ENCODE measurements at regions not wholly inside any gene's neighbourhood (a gene's known extent, or its start where the extent isn't known, plus 50 kb on each side); places are given as distances from the start of the nearest gene placed in this dataset.

DNA sequence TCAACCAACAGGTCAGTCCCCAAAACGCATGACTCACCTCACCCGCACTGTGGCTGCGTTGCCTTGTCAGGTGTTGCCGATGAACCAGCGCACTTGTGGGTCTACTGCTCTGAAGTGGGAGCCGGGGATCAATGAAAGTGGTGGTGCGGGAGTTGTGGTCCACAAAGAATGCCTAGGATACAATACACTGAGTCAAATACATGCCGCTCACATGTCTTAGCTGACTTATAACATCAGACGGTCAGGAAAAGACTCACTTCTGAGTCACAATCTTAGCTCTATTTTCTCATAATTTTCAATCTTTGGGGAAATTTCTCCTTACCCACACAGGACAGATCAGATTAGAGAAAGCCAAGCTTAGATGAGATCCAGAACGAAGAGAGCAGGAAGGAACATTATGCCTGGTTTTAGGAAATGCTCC is 107.1 kb upstream of the STK17B start (continued):
- TF ChIP-seq SIX5 (IDR thresholded peaks at IDR 0.05; ENCODE audit: borderline replicate concordance in 1 of 2, insufficient read depth in 1 of 2, low read depth in 1 of 2, low read length in 2 of 2) (no peak), ZNF445 (CRISPR knock-in tag; IDR thresholded peaks at IDR 0.05; ENCODE audit: low read depth) (no peak), ETS2 (tag; IDR thresholded peaks at IDR 0.05; ENCODE audit: borderline replicate concordance, poor library complexity, severe bottlenecking) (no peak)
- TF ChIP-seq, protein P1, sequence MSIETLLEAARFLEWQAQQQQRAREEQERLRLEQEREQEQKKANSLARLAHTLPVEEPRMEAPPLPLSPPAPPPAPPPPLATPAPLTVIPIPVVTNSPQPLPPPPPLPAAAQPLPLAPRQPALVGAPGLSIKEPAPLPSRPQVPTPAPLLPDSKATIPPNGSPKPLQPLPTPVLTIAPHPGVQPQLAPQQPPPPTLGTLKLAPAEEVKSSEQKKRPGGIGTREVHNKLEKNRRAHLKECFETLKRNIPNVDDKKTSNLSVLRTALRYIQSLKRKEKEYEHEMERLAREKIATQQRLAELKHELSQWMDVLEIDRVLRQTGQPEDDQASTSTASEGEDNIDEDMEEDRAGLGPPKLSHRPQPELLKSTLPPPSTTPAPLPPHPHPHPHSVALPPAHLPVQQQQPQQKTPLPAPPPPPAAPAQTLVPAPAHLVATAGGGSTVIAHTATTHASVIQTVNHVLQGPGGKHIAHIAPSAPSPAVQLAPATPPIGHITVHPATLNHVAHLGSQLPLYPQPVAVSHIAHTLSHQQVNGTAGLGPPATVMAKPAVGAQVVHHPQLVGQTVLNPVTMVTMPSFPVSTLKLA (conservative IDR thresholded peaks at IDR 0.05) = no peak

DNA sequence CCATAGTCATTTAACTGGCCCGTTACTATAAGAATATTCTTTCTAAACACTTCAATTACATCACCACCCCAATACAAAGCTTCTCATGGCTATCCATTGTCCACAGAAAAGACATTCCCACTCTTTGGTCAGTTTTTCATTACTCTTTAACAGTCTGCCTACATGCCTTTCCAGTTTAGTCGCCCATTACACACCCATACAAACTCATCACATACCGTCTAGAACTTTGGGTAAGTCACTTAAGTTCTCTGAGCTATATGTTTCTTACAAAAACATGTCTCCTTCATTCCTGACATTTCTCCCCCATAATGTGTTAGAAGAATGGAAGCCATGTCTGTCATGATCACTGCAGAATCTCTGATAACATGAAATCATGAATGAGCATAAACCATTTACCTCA is 108.2 kb upstream of the STK17B start:
- H3K79me2 ChIP-seq (ENCODE audit: control insufficient read depth, insufficient read depth, low read length) = no peaks in the 10 kb centered on the region
- no TSS peak for BruUV-seq (replicated peaks)
- CTCF ChIA-PET (ENCODE audit: low intra/inter-chr PET ratio) = no interaction called here
- in situ Hi-C loops (cut with MboI) (loop anchor here (5.0 kb wide), 1 partner anchor 147 kb away; no protein-coding TSS in a partner anchor), intact Hi-C loops (cut with micrococcal nuclease) (loop anchor here (5.0 kb wide), 1 partner anchor 107 kb away; the partner anchor contains the start of gene STK17B)
- no peak overlapping the region for H2AFZ ChIP-seq (ENCODE audit: low read depth, low read length)
- POLR2A ChIA-PET = interaction anchor here (1.4 kb wide), 1 partner anchor 19 kb away, joined by 3 read pairs; no protein-coding TSS in a partner anchor
- no peaks in the 10 kb centered on the region for H3K9me1 ChIP-seq (ENCODE audit: control insufficient read depth, insufficient read depth, low read length)
- no peak overlapping the region for H3K9ac ChIP-seq (ENCODE audit: insufficient read depth in 1 of 2, low read depth in 2 of 2, low read length in 2 of 2)
- no peaks in the 10 kb centered on the region for H3K36me3 ChIP-seq (ENCODE audit: control insufficient read depth, insufficient read depth, low read length)
- no peaks in the 10 kb centered on the region for H3K9me3 ChIP-seq (replicated peaks; ENCODE audit: control insufficient read depth, insufficient read depth, low read depth, low read length)
- FAIRE-seq (no peak), DNase-seq (ENCODE audit: extremely low read depth in 1 of 4, low spot score in 3 of 4) (no peak), ATAC-seq (no peak)
- no peak overlapping the region for H3K4me3 ChIP-seq
- WGBS (ENCODE audit: insufficient coverage, low coverage, missing lambda C conversion rate) = 55% methylated on average over 3 of the region's 3 CpGs
- H3K4me1 ChIP-seq (replicated peaks in 1 of 2; ENCODE audit: control insufficient read depth in 2 of 2, insufficient read depth in 2 of 2, low read length in 2 of 2) = peaks cover 0 to 7% of the 10 kb centered on the region in 2 experiments; a peak in 2 of 5 replicates
- no peak overlapping the region for H3K27ac ChIP-seq (ENCODE audit: extremely low read depth, low read depth, low read length)
- no peaks in the 10 kb centered on the region for H3K27me3 ChIP-seq (ENCODE audit: control insufficient read depth in 2 of 2, insufficient read depth in 2 of 2, low read length in 2 of 2)
- no peaks in the 10 kb centered on the region for H4K20me1 ChIP-seq (replicated peaks; ENCODE audit: control insufficient read depth, insufficient read depth, low read length)
- no peak overlapping the region for H3K4me2 ChIP-seq (ENCODE audit: insufficient read depth, low read length)
- TF ChIP-seq XRCC4 (IDR thresholded peaks at IDR 0.05; ENCODE audit: extremely low read depth, insufficient read depth, insufficient read length) = no peak
- no peak for TF ChIP-seq U2AF1 (optimal IDR thresholded peaks at IDR 0.05; ENCODE audit: low read depth, low read length)
- TF ChIP-seq HMG20B (CRISPR knock-in tag; IDR thresholded peaks at IDR 0.05) = no peak
- no peak for TF ChIP-seq RNF2 (IDR thresholded peaks at IDR 0.05)
- TF ChIP-seq ZNF384 (IDR thresholded peaks at IDR 0.05; ENCODE audit: low read depth, low read length) = no peak
- no peak for TF ChIP-seq PHB2 (IDR thresholded peaks at IDR 0.05; ENCODE audit: low read depth)
- TF ChIP-seq NFRKB (IDR thresholded peaks at IDR 0.05; ENCODE audit: low read depth) = no peak
- TF ChIP-seq ZNF707 (CRISPR knock-in tag; conservative IDR thresholded peaks at IDR 0.05) = no peak
- TF ChIP-seq LCOR (CRISPR knock-in tag; IDR thresholded peaks at IDR 0.05) = no peak
- TF ChIP-seq, protein P2, sequence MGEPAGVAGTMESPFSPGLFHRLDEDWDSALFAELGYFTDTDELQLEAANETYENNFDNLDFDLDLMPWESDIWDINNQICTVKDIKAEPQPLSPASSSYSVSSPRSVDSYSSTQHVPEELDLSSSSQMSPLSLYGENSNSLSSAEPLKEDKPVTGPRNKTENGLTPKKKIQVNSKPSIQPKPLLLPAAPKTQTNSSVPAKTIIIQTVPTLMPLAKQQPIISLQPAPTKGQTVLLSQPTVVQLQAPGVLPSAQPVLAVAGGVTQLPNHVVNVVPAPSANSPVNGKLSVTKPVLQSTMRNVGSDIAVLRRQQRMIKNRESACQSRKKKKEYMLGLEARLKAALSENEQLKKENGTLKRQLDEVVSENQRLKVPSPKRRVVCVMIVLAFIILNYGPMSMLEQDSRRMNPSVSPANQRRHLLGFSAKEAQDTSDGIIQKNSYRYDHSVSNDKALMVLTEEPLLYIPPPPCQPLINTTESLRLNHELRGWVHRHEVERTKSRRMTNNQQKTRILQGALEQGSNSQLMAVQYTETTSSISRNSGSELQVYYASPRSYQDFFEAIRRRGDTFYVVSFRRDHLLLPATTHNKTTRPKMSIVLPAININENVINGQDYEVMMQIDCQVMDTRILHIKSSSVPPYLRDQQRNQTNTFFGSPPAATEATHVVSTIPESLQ (CRISPR knock-in tag; IDR thresholded peaks at IDR 0.05) = no peak
- TF ChIP-seq, protein P3, sequence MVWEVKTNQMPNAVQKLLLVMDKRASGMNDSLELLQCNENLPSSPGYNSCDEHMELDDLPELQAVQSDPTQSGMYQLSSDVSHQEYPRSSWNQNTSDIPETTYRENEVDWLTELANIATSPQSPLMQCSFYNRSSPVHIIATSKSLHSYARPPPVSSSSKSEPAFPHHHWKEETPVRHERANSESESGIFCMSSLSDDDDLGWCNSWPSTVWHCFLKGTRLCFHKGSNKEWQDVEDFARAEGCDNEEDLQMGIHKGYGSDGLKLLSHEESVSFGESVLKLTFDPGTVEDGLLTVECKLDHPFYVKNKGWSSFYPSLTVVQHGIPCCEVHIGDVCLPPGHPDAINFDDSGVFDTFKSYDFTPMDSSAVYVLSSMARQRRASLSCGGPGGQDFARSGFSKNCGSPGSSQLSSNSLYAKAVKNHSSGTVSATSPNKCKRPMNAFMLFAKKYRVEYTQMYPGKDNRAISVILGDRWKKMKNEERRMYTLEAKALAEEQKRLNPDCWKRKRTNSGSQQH (CRISPR knock-in tag; IDR thresholded peaks at IDR 0.05) = no peak
- no peak for TF ChIP-seq KLF10 (CRISPR knock-in tag; IDR thresholded peaks at IDR 0.05)
- TF ChIP-seq NCOA2 (IDR thresholded peaks at IDR 0.05; ENCODE audit: partially characterized antibody in 2 of 2) = no peak
- no peak for TF ChIP-seq SMARCE1 (IDR thresholded peaks at IDR 0.05)
- TF ChIP-seq ARID1B (IDR thresholded peaks at IDR 0.05) = no peak
